ENCODE measurements at regions not wholly inside any gene's neighbourhood (a gene's known extent, or its start where the extent isn't known, plus 50 kb on each side); places are given as distances from the start of the nearest gene placed in this dataset.

DNA sequence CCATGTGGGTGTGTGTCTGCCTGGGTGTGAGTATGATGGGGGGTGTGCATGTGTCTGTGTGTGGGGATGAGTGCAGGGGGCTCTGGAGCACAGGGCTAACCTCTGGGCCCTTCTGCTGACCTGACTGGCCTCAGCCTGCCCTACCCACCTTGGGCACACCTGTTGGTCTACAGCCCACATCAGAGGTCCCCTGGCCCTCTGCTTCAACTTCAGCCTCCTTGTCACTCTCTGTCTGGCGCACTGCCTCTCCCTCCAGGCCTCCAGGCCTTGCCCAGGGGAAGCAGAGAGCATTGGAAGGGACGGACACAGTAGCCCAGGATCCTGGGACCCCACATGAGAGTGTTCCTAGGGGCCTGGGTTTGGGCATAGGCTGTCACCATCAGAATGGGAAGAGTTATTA is 115.4 kb downstream of the EFNB1 start:
- TF ChIP-seq, protein P1, sequence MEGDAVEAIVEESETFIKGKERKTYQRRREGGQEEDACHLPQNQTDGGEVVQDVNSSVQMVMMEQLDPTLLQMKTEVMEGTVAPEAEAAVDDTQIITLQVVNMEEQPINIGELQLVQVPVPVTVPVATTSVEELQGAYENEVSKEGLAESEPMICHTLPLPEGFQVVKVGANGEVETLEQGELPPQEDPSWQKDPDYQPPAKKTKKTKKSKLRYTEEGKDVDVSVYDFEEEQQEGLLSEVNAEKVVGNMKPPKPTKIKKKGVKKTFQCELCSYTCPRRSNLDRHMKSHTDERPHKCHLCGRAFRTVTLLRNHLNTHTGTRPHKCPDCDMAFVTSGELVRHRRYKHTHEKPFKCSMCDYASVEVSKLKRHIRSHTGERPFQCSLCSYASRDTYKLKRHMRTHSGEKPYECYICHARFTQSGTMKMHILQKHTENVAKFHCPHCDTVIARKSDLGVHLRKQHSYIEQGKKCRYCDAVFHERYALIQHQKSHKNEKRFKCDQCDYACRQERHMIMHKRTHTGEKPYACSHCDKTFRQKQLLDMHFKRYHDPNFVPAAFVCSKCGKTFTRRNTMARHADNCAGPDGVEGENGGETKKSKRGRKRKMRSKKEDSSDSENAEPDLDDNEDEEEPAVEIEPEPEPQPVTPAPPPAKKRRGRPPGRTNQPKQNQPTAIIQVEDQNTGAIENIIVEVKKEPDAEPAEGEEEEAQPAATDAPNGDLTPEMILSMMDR (conservative IDR thresholded peaks at IDR 0.05; ENCODE audit: low read depth, low read length) = no peak
- Histone ChIP-seq H4K20me1 (ENCODE audit: insufficient read depth) (no peaks in the 10 kb centered on the region), H3K36me3 (ENCODE audit: insufficient read depth) (no peaks in the 10 kb centered on the region), H3K27ac (no peak overlapping the region), H3K9ac (no peak overlapping the region), H3K27me3 (ENCODE audit: insufficient read depth, low read depth) (no peaks in the 10 kb centered on the region), H3K4me2 (no peak overlapping the region), H3K79me2 (ENCODE audit: insufficient read depth, low read depth) (no peaks in the 10 kb centered on the region), H3K4me3 (IDR thresholded peaks at IDR 0.05; ENCODE audit: insufficient read depth, low read depth, low read length) (no peak overlapping the region), H3K4me1 (ENCODE audit: low read depth, poor library complexity, severe bottlenecking) (peaks cover 1% of the 10 kb centered on the region), H2AFZ (ENCODE audit: low read depth) (no peak overlapping the region)

DNA sequence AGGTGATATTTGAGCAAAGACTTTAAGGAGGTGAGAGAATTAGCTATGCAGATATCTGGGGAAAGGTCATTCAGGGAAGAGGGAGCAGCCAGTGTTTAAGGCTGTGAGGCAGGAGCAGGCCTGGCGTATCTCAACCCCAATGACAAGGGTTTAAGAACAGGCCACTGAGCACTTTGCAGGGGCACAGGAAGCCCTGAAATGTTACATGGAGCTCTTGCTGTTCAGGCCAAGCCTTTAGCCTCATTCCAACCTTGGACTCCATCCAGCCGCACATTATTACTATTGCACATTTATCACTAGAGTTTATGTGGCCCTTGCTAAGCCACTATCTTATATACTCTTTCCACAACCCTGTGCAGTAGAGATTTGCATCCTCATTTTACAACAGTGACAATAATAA is 114.0 kb downstream of the EFNB1 start:
- no peaks in the 10 kb centered on the region for H3K79me2 ChIP-seq (ENCODE audit: insufficient read depth, low read depth)
- H3K4me3 ChIP-seq (IDR thresholded peaks at IDR 0.05; ENCODE audit: insufficient read depth, low read depth, low read length) = no peak overlapping the region
- H3K4me1 ChIP-seq (ENCODE audit: low read depth, poor library complexity, severe bottlenecking) = peaks cover 15% of the 10 kb centered on the region
- no peaks in the 10 kb centered on the region for H3K27me3 ChIP-seq (ENCODE audit: insufficient read depth, low read depth)
- H3K9ac ChIP-seq = no peak overlapping the region
- H3K4me2 ChIP-seq = no peak overlapping the region
- no peaks in the 10 kb centered on the region for H3K36me3 ChIP-seq (ENCODE audit: insufficient read depth)
- H3K27ac ChIP-seq = no peak overlapping the region
- no peak overlapping the region for H2AFZ ChIP-seq (ENCODE audit: low read depth)
- TF ChIP-seq, protein P1 (conservative IDR thresholded peaks at IDR 0.05; ENCODE audit: low read depth, low read length) = no peak
- H4K20me1 ChIP-seq (ENCODE audit: insufficient read depth) = no peaks in the 10 kb centered on the region

- Histone ChIP-seq H3K4me2 (no peak overlapping the region), H3K79me2 (ENCODE audit: insufficient read depth, low read depth) (no peaks in the 10 kb centered on the region), H3K27me3 (ENCODE audit: insufficient read depth, low read depth) (no peaks in the 10 kb centered on the region), H3K4me3 (IDR thresholded peaks at IDR 0.05; ENCODE audit: insufficient read depth, low read depth, low read length) (no peak overlapping the region), H3K9ac (no peak overlapping the region), H3K36me3 (ENCODE audit: insufficient read depth) (no peaks in the 10 kb centered on the region), H3K27ac (no peak overlapping the region), H3K4me1 (ENCODE audit: low read depth, poor library complexity, severe bottlenecking) (peaks cover 18% of the 10 kb centered on the region), H2AFZ (ENCODE audit: low read depth) (no peak overlapping the region), H4K20me1 (ENCODE audit: insufficient read depth) (no peaks in the 10 kb centered on the region)
- TF ChIP-seq, protein P1 (conservative IDR thresholded peaks at IDR 0.05; ENCODE audit: low read depth, low read length) = no peak
Observed at GRCh38 chrX:68942104-68942503, 113.3 kb downstream of the EFNB1 start.

DNA sequence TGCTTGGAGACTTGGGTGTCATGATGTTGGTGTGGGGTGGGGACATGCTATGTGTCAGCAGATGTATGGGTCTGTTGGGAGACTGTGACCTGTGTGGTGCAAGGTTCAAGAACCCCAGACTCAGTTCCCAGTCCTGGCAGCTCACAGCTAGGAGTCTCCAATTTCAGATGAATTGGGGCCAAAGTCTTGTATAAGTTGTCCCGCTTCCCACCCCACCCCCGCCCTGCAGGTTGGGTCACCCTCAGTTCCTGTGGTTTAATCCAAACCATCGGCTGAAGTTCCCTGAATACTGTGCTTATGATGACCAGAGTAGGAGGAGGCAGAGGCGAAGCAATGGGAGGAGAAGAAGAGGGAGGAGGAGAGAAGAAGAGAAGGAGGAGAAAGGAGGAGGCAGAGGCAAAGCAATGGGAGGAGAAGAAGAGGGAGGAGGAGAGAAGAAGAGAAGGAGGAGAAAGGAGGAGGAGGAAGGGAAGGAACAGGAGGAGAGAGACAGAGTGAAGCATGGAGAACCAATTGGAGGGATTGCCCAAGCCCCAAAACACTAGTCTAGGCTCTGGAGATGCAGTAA is 112.6 kb downstream of the EFNB1 start:
- Histone ChIP-seq H3K9ac (no peak overlapping the region), H3K4me1 (ENCODE audit: low read depth, poor library complexity, severe bottlenecking) (peaks cover 18% of the 10 kb centered on the region), H3K79me2 (ENCODE audit: insufficient read depth, low read depth) (no peaks in the 10 kb centered on the region), H3K27ac (no peak overlapping the region), H3K4me3 (IDR thresholded peaks at IDR 0.05; ENCODE audit: insufficient read depth, low read depth, low read length) (no peak overlapping the region), H3K4me2 (no peak overlapping the region), H2AFZ (ENCODE audit: low read depth) (no peak overlapping the region), H4K20me1 (ENCODE audit: insufficient read depth) (no peaks in the 10 kb centered on the region), H3K27me3 (ENCODE audit: insufficient read depth, low read depth) (no peaks in the 10 kb centered on the region), H3K36me3 (ENCODE audit: insufficient read depth) (no peaks in the 10 kb centered on the region)
- TF ChIP-seq, protein P1 (conservative IDR thresholded peaks at IDR 0.05; ENCODE audit: low read depth, low read length) = no peak

Measured in KMS-11 (cell line).